K562 (cell line): ENCODE measurements at regions not wholly inside any gene's neighbourhood (a gene's known extent, or its start where the extent isn't known, plus 50 kb on each side); places are given as distances from the start of the nearest gene placed in this dataset.

Source experiments
- ATAC-seq: fragments of 200-7000 bp; cut with Tn5 transposase; 3 replicates; pipeline ENCODE4 v1.9.1; 2020; ENCODE audit warnings: moderate library complexity
- BruUV-seq: library from RNA; stranded (reverse); fragments of 400-500 nt; replicated peaks from 2 replicates; lab custom pipeline; 2021; lab: Mats Ljungman, UMichigan
- CTCF ChIA-PET: fragments of 300-600 bp; formaldehyde crosslinking; extraction: SDS; loops from one replicate; lab custom pipeline; 2021; ENCODE audit warnings: low intra/inter-chr PET ratio; lab: Yijun Ruan, JAX
- POLR2A ChIA-PET: fragments of 300-600, 350-650 bp; sonication (Branson Sonifier 250); formaldehyde crosslinking; extraction: SDS; loops from one replicate; lab custom pipeline; 2021; ENCODE audit warnings: antibody characterized with exemption, inconsistent platforms; lab: Yijun Ruan, JAX
- DNase-seq, 4 experiments: peaks; one replicate each; pipeline versions ENCODE4 v3.0.0 to v3.0.0-alpha.2; 2011 to 2018; ENCODE audit warnings: low spot score in 3 of 4, mixed read lengths in 3 of 4; ENCODE audit errors: extremely low read depth in 1 of 4
- FAIRE-seq: peaks from 2 replicates; lab custom pipeline; 2011; peaks lifted over from hg19 to GRCh38; lab: Jason Lieb, UNC
- H2AFZ ChIP-seq: 2 replicates; pipeline ENCODE4 v1.6.0; 2011; ENCODE audit warnings: low read depth, low read length, control low read depth, inconsistent platforms
- H3K27ac ChIP-seq: fragments of 200-600 bp; 3 replicates; pipeline ENCODE4 v1.8.0; 2011; ENCODE audit warnings: low read depth, mild to moderate bottlenecking, control low read depth, inconsistent platforms, low read length, moderate library complexity, mixed read lengths; ENCODE audit errors: extremely low read depth
- H3K27me3 ChIP-seq, 2 experiments: fragments of 300-600 bp in 1 of 2; 2 replicates in 1 of 2; 3 replicates in 1 of 2; pipeline versions ENCODE4 v1.6.0 to v1.8.0; 2011; ENCODE audit warnings: inconsistent platforms in 2 of 2, low read length in 2 of 2, mild to moderate bottlenecking in 1 of 2, mixed read lengths in 1 of 2, moderate library complexity in 1 of 2; ENCODE audit not compliant: control insufficient read depth in 2 of 2, insufficient read depth in 2 of 2
- H3K36me3 ChIP-seq: fragments of 300-600 bp; 3 replicates; pipeline ENCODE4 v1.8.0; 2011; ENCODE audit warnings: mild to moderate bottlenecking, low read length, inconsistent platforms; ENCODE audit not compliant: control insufficient read depth, insufficient read depth
- H3K4me1 ChIP-seq, 2 experiments: fragments of 200-600 bp in 1 of 2; replicated peaks in 1 of 2; 2 replicates in 1 of 2; 3 replicates in 1 of 2; pipeline versions ENCODE4 v1.5.1 to v1.8.0; 2011; ENCODE audit warnings: inconsistent platforms in 2 of 2, low read length in 2 of 2, mild to moderate bottlenecking in 1 of 2, mixed read lengths in 1 of 2, moderate library complexity in 1 of 2; ENCODE audit not compliant: control insufficient read depth in 2 of 2, insufficient read depth in 2 of 2
- H3K4me2 ChIP-seq: 2 replicates; pipeline ENCODE4 v1.6.1; 2011; ENCODE audit warnings: low read length, control low read depth, inconsistent platforms, mixed read lengths; ENCODE audit not compliant: insufficient read depth
- H3K4me3 ChIP-seq: fragments of 200-600 bp; sonication (generic), shearing (Covaris generic); 2 replicates; pipeline ENCODE4 v1.5.1; 2016; ENCODE audit warnings: control low read depth, inconsistent platforms
- H3K79me2 ChIP-seq: fragments of 200-600 bp; 3 replicates; pipeline ENCODE4 v1.8.0; 2011; ENCODE audit warnings: low read length, inconsistent platforms; ENCODE audit not compliant: control insufficient read depth, insufficient read depth
- H3K9ac ChIP-seq, 2 experiments: 2 replicates each; pipeline versions ENCODE4 v1.6.0 to v1.6.1; 2011; ENCODE audit warnings: low read depth in 2 of 2, low read length in 2 of 2, control low read depth in 1 of 2, inconsistent platforms in 1 of 2, mild to moderate bottlenecking in 1 of 2, mixed read lengths in 1 of 2; ENCODE audit not compliant: insufficient read depth in 1 of 2
- H3K9me1 ChIP-seq: one replicate; pipeline ENCODE4 v1.6.0; 2011; ENCODE audit warnings: inconsistent platforms, mild to moderate bottlenecking, low read length, moderate library complexity; ENCODE audit not compliant: control insufficient read depth, insufficient read depth
- H3K9me3 ChIP-seq: replicated peaks from 2 replicates; pipeline ENCODE4 v1.5.1; 2011; ENCODE audit warnings: low read depth, low read length, inconsistent platforms; ENCODE audit not compliant: control insufficient read depth, insufficient read depth
- H4K20me1 ChIP-seq: replicated peaks from 2 replicates; pipeline ENCODE4 v1.6.1; 2011; ENCODE audit warnings: low read length, inconsistent platforms, mixed read lengths; ENCODE audit not compliant: control insufficient read depth, insufficient read depth
- ATF1 ChIP-seq, 2 experiments: fragments of 450-650 bp in 1 of 2; IDR thresholded peaks; 2 replicates each; pipeline ENCODE4 v1.6.1; 2016; ENCODE audit warnings: missing compliant biosample characterization in 1 of 2, missing genetic modification characterization in 1 of 2
- ETV6 ChIP-seq, 3 experiments: fragments of 150-350 bp in 1 of 3; sonication (generic) in 1 of 3; formaldehyde crosslinking in 1 of 3; IDR thresholded peaks; 2 replicates each; pipeline versions ENCODE4 v1.6.1 to v1.8.0; 2014 to 2022; ENCODE audit warnings: borderline replicate concordance in 2 of 3, low read depth in 2 of 3, antibody characterized with exemption in 1 of 3, low read length in 1 of 3, mild to moderate bottlenecking in 1 of 3, missing genetic modification reagents in 1 of 3
- HDAC2 ChIP-seq: fragments of 450-650 bp; IDR thresholded peaks from 2 replicates; pipeline ENCODE4 v1.6.1; 2016; ENCODE audit warnings: mild to moderate bottlenecking
- HMGN3 ChIP-seq: IDR thresholded peaks from 2 replicates; pipeline ENCODE4 v1.6.1; 2011; ENCODE audit warnings: borderline replicate concordance, low read depth, mild to moderate bottlenecking, mixed read lengths, low read length; ENCODE audit not compliant: insufficient read length; ENCODE audit errors: extremely low read depth
- HNRNPK ChIP-seq: fragments of 200-400 bp; formaldehyde crosslinking; IDR thresholded peaks from one replicate; pipeline ENCODE4 v1.6.1; 2018; ENCODE audit warnings: mild to moderate bottlenecking, low read depth, low read length; ENCODE audit not compliant: poor library complexity, severe bottlenecking
- NFXL1 ChIP-seq: fragments of 450-650 bp; formaldehyde crosslinking; IDR thresholded peaks from 2 replicates; pipeline ENCODE4 v1.4.0; 2021; ENCODE audit warnings: mild to moderate bottlenecking
- ZBTB11 ChIP-seq, 3 experiments: fragments of 200-800 bp in 1 of 3; fragments of 250-450 bp in 1 of 3; fragments of 450-650 bp in 1 of 3; sonication (Bioruptor Pico) in 1 of 3; sonication (Bioruptor generic) in 1 of 3; formaldehyde crosslinking in 1 of 3; IDR thresholded peaks; 2 replicates each; pipeline versions ENCODE4 v1.6.1 to v1.8.0; 2016 to 2022; ENCODE audit warnings: mild to moderate bottlenecking in 2 of 3, missing genetic modification characterization in 2 of 3, missing compliant biosample characterization in 1 of 3, moderate library complexity in 1 of 3
- ZC3H11A ChIP-seq: IDR thresholded peaks from 2 replicates; pipeline ENCODE4 v1.6.1; 2012; ENCODE audit warnings: low read depth, low read length, improper control_type of control experiment
- ZNF316 ChIP-seq: fragments of 450-650 bp; IDR thresholded peaks from 2 replicates; pipeline ENCODE4 v1.6.1; 2016
- ZNF384 ChIP-seq: IDR thresholded peaks from 2 replicates; pipeline ENCODE4 v1.6.1; 2012; ENCODE audit warnings: low read depth, low read length, improper control_type of control experiment
- ZNF592 ChIP-seq: fragments of 450-650 bp; IDR thresholded peaks from 2 replicates; pipeline ENCODE4 v1.6.1; 2017; ENCODE audit warnings: antibody characterized with exemption, mild to moderate bottlenecking
- WGBS: fragments of 100-300 bp; shearing (Covaris generic); methylation state at CpG from one replicate; pipeline ENCODE4 v1.1.6; 2016; ENCODE audit warnings: low coverage, mixed read lengths; ENCODE audit not compliant: insufficient coverage; ENCODE audit errors: missing lambda C conversion rate; 5-methylcytosine and 5-hydroxymethylcytosine counted together
- in situ Hi-C: fragments of 300-500 bp; cut with MboI; formaldehyde crosslinking; loops from 4 replicates; pipeline ENCODE4 v1.15.0; 2018; ENCODE audit warnings: inconsistent platforms, mixed read lengths
- intact Hi-C: fragments of 100-400 bp; cut with micrococcal nuclease; formaldehyde crosslinking; loops from 2 replicates; pipeline ENCODE4 v1.14.2; 2022
- TF ChIP-seq, protein P1 (sequence below): sonication (generic); formaldehyde crosslinking; IDR thresholded peaks from 2 replicates; pipeline ENCODE4 v1.8.1; 2023; ENCODE audit warnings: mild to moderate bottlenecking, missing genetic modification reagents, moderate library complexity

DNA sequence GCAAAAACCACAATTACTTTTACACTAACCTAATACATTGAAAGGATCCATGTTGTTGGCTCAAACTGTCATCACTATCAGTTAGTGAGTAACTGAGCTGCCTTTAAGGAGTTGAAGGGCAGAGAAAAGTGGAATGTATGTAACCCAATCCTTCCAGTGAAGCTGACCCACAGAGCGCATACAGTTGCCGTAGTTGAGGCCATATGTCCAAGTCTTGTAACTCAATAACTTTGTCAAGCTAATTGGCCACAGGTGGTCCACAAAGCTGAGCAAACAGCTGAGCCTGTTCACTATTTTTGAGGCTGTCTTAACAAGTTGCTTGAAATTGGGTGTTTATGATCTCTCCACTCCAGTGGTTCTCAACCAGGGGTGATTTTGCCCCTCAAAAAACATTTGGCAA is 169.0 kb upstream of the SLC24A5 start:
- no peaks in the 10 kb centered on the region for H3K4me1 ChIP-seq
- no peaks in the 10 kb centered on the region for H3K79me2 ChIP-seq
- no peaks in the 10 kb centered on the region for H3K27me3 ChIP-seq
- ATAC-seq, result no peak
- no peaks in the 10 kb centered on the region for H3K9me3 ChIP-seq
- TF ChIP-seq ETV6 (IDR thresholded peaks at IDR 0.05; ENCODE audit: borderline replicate concordance in 1 of 2, low read depth in 2 of 2, low read length in 1 of 2), result no peak
- no peak for TF ChIP-seq ETV6 (CRISPR knock-in tag; IDR thresholded peaks at IDR 0.05; ENCODE audit: borderline replicate concordance)
- TF ChIP-seq ZNF384, result no peak
- no peak for TF ChIP-seq ZNF316
- no peak for TF ChIP-seq HNRNPK
- no peak for TF ChIP-seq ZBTB11 (CRISPR knock-in tag; IDR thresholded peaks at IDR 0.05)
- TF ChIP-seq HMGN3, result no peak
- no peak for TF ChIP-seq NFXL1
- no peak for TF ChIP-seq HDAC2
- TF ChIP-seq, protein P1, sequence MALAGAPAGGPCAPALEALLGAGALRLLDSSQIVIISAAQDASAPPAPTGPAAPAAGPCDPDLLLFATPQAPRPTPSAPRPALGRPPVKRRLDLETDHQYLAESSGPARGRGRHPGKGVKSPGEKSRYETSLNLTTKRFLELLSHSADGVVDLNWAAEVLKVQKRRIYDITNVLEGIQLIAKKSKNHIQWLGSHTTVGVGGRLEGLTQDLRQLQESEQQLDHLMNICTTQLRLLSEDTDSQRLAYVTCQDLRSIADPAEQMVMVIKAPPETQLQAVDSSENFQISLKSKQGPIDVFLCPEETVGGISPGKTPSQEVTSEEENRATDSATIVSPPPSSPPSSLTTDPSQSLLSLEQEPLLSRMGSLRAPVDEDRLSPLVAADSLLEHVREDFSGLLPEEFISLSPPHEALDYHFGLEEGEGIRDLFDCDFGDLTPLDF (CRISPR knock-in tag), result no peak
- no peak for TF ChIP-seq ZNF592
- no peak for TF ChIP-seq ATF1 (CRISPR knock-in tag; IDR thresholded peaks at IDR 0.05)
- no peak for TF ChIP-seq ATF1 (tag; IDR thresholded peaks at IDR 0.05)
- TF ChIP-seq ZC3H11A, result no peak
- TF ChIP-seq, all 486 proteins: peak for 0
- WGBS, result 0% methylated on average over 2 of the region's 2 CpGs
- no peak overlapping the region for H3K27ac ChIP-seq
- ChIA-PET POLR2A (no interaction called here), CTCF (no interaction called here)
- FAIRE-seq, result no peak
- H3K4me3 ChIP-seq, result no peak overlapping the region
- BruUV-seq, result no TSS peak
- H3K9ac ChIP-seq, result no peak overlapping the region
- H2AFZ ChIP-seq, result no peak overlapping the region
- intact Hi-C loops (no loop called here), in situ Hi-C loops (no loop called here)
- H4K20me1 ChIP-seq, result no peaks in the 10 kb centered on the region
- H3K4me2 ChIP-seq, result no peak overlapping the region
- no peaks in the 10 kb centered on the region for H3K36me3 ChIP-seq
- no peak for DNase-seq
- no peaks in the 10 kb centered on the region for H3K9me1 ChIP-seq
